ES-I3 (cell line): ENCODE measurements at regions not wholly inside any gene's neighbourhood (a gene's known extent, or its start where the extent isn't known, plus 50 kb on each side); places are given as distances from the start of the nearest gene placed in this dataset.

ENCODE experiments used
- H3K36me3 ChIP-seq: 2 replicates; pipeline ENCODE4 v1.6.1; 2013; ENCODE audit warnings: mild to moderate bottlenecking, low read length, control low read depth, moderate library complexity; ENCODE audit not compliant: insufficient read depth
- H3K4me1 ChIP-seq: 2 replicates; pipeline ENCODE4 v1.6.1; 2013; ENCODE audit warnings: mild to moderate bottlenecking, control low read depth, low read length; ENCODE audit not compliant: insufficient read depth
- H3K9ac ChIP-seq: 2 replicates; pipeline ENCODE4 v1.6.1; 2013; ENCODE audit warnings: low read depth, mild to moderate bottlenecking, low read length, moderate library complexity
- H3K9me3 ChIP-seq: 2 replicates; pipeline ENCODE4 v1.6.1; 2013; ENCODE audit warnings: mild to moderate bottlenecking, low read length, moderate library complexity; ENCODE audit not compliant: control insufficient read depth, insufficient read depth

- no peak overlapping the region for H3K9ac ChIP-seq
Observed at GRCh38 chr20:40234593-40234992, 454.4 kb downstream of the MAFB start.

GRCh38 chr20:40233406-40233805 is 455.6 kb downstream of the MAFB start:
- no peaks in the 10 kb centered on the region for H3K9me3 ChIP-seq
- no peaks in the 10 kb centered on the region; the same call in 1 of the 2 replicates for H3K36me3 ChIP-seq
- H3K9ac ChIP-seq = no peak overlapping the region
- H3K4me1 ChIP-seq = no peaks in the 10 kb centered on the region; the same call in 1 of the 2 replicates

More at GRCh38 chr20:40234593-40234992, 454.4 kb downstream of the MAFB start:
- Histone ChIP-seq H3K4me1 (no peaks in the 10 kb centered on the region), H3K9me3 (no peaks in the 10 kb centered on the region), H3K36me3 (no peaks in the 10 kb centered on the region; the same call in 1 of the 2 replicates)

DNA sequence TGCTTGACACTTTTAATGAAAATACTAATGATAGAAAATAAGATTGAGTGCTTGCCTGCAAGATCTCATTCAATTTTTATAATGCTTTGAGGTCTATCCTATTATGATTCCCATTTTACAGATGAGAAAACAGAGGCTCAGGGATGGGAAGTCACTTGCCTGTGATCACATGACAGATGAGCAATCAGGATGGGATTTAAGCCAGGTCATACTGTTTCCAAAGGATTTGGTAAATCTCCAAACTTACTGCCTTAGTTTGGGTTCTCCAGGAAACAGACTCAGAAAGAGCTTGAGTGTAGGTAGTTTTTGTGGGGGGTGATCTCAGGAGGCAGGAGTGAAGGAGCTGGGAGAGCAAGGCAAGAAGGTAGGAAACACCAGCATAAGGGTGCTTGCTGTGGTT is 456.3 kb downstream of the MAFB start:
- no peaks in the 10 kb centered on the region; the same call in 1 of the 2 replicates for H3K4me1 ChIP-seq
- H3K9me3 ChIP-seq = no peaks in the 10 kb centered on the region
- no peaks in the 10 kb centered on the region; the same call in 1 of the 2 replicates for H3K36me3 ChIP-seq
- no peak overlapping the region for H3K9ac ChIP-seq

- Histone ChIP-seq H3K9me3 (no peaks in the 10 kb centered on the region), H3K4me1 (no peaks in the 10 kb centered on the region; the same call in 1 of the 2 replicates), H3K36me3 (no peaks in the 10 kb centered on the region; the same call in 1 of the 2 replicates), H3K9ac (no peak overlapping the region)
Observed at GRCh38 chr20:40232273-40232672, 456.8 kb downstream of the MAFB start.

- Histone ChIP-seq H3K9ac (no peak overlapping the region), H3K36me3 (no peaks in the 10 kb centered on the region; the same call in 1 of the 2 replicates), H3K4me1 (no peaks in the 10 kb centered on the region; the same call in 1 of the 2 replicates), H3K9me3 (no peaks in the 10 kb centered on the region)
Observed at GRCh38 chr20:40230486-40230885, 458.6 kb downstream of the MAFB start.

- Histone ChIP-seq H3K9me3 (no peaks in the 10 kb centered on the region), H3K36me3 (no peaks in the 10 kb centered on the region; the same call in 1 of the 2 replicates), H3K9ac (no peak overlapping the region), H3K4me1 (no peaks in the 10 kb centered on the region; the same call in 1 of the 2 replicates)
Observed at GRCh38 chr20:40225596-40225995, 463.4 kb downstream of the MAFB start.

GRCh38 chr20:40223810-40224209 is 465.2 kb downstream of the MAFB start:
- H3K4me1 ChIP-seq = no peaks in the 10 kb centered on the region; the same call in 1 of the 2 replicates
- H3K36me3 ChIP-seq = no peaks in the 10 kb centered on the region; the same call in 1 of the 2 replicates
- no peak overlapping the region for H3K9ac ChIP-seq
- H3K9me3 ChIP-seq = no peaks in the 10 kb centered on the region

DNA sequence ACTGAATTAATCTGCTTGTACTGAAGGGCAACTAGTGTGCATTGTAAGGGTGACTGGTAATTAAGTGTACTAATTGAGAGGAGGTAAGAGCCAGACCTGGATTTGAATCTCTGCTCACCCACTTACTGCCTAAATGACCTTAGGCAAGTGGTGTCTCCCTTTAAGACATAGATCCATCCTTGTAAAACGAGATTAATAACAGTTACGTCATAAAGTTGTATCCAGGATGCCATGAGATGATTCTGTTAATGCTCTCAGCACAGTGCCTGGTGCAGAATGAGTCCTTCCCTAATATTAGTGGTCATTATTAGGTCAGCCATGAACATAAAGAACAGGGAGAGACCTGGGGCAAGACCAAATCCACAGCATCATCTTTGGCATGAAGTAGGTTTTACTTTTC is 470.1 kb downstream of the MAFB start:
- no peaks in the 10 kb centered on the region for H3K9me3 ChIP-seq
- no peaks in the 10 kb centered on the region for H3K36me3 ChIP-seq
- H3K9ac ChIP-seq = no peak overlapping the region
- peaks cover 8% of the 10 kb centered on the region; the same call in 1 of the 2 replicates for H3K4me1 ChIP-seq

DNA sequence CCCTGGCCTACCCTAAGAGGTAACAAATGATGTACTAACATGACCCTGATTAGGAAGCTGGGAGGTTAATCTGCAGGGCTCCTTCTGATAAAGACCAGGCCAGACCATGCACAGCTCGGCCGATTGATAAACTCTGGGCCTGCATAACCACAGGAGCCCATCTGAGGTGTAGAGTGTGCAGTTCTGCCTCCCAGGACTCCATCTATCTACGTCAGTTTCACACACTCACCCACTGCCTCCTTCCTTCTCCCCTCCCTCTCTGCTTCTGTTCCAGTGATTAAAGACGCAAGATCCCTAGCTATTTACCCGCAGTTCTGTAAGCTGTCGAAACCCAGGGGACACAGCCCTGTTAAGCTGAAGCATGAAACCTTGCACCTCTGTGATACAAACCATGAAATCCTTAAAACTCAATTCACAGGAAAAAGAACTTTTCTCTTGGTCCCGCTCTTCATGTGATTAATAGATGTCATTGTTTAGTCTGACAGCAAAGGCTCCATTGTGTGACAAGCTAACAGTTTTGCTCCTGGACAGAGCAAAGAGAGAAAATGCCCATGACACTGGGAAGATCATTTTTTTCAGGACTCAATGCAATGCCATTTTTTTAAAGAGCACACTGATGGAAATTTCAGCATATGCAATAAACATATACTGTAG is 470.6 kb downstream of the MAFB start:
- H3K4me1 ChIP-seq = peaks cover 8% of the 10 kb centered on the region; the same call in 1 of the 2 replicates
- H3K9me3 ChIP-seq = no peaks in the 10 kb centered on the region
- no peak overlapping the region for H3K9ac ChIP-seq
- H3K36me3 ChIP-seq = no peaks in the 10 kb centered on the region

DNA sequence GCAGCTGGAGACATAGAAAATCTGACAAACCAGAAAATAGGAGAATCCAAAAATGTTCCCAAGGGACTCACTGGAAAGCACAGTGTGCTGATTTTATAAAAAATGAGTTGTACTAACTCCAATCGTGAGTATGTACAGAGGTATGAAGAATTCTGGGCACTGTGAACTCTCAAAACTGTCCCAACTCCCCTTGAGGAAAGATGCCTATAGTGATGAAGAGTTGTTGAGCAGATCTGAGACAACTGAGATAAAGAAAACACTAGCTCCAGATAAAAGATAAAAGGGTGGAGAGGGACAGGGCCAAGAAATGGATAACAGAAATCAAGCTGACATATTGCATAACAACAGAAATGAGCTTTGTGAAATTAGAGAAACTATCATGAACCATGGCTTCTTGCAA is 481.4 kb downstream of the MAFB start:
- H3K4me1 ChIP-seq = peaks cover 10% of the 10 kb centered on the region; the same call in 1 of the 2 replicates
- peaks cover 3% of the 10 kb centered on the region; the same call in 1 of the 2 replicates for H3K9me3 ChIP-seq
- H3K36me3 ChIP-seq = no peaks in the 10 kb centered on the region
- H3K9ac ChIP-seq = no peak overlapping the region

DNA sequence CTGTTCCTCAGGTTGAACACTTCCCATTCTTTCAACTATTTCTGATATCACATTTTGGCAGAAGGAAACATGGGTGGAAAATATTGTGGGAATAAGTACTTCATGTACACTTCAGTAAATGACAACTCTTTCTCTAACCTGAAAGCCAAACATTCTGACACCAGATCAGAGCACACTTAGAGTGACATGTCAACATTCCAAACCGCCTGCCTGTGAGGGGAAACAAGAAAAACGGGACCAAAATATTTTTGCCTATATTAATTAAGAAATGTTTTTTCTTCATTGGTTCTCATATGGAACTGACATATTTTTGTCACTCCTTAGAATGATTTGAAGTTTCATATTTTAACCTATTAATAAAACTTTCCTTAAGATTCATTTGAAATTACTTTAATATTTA is 483.1 kb downstream of the MAFB start:
- Histone ChIP-seq H3K9ac (no peak overlapping the region), H3K9me3 (peaks cover 3% of the 10 kb centered on the region; the same call in 1 of the 2 replicates), H3K36me3 (no peaks in the 10 kb centered on the region), H3K4me1 (peaks cover 10% of the 10 kb centered on the region; the same call in 1 of the 2 replicates)

DNA sequence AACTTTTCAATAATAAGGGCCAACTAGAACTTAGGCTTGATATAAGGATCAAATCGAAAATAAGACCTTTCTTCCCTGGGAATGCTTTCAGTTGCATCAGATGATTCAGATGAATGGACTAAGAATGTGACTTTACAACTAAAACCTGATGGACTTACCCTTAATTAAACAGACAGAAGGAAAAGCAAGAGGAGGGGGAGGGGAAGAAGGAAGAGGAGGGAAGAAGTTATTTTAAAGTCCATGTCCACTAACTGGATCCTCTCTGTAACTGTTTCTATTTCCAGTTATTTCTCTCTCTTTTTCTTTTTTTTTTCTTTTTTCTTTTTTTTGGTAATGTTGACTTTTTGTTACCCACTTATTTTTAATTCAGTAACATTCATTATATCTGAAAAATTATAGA is 486.0 kb downstream of the MAFB start:
- Histone ChIP-seq H3K9ac (no peak overlapping the region), H3K36me3 (no peaks in the 10 kb centered on the region), H3K9me3 (no peaks in the 10 kb centered on the region), H3K4me1 (peaks cover 10% of the 10 kb centered on the region; the same call in 1 of the 2 replicates)

- Histone ChIP-seq H3K9ac (no peak overlapping the region), H3K36me3 (peaks cover 3% of the 10 kb centered on the region; the same call in 1 of the 2 replicates), H3K9me3 (no peaks in the 10 kb centered on the region), H3K4me1 (no peaks in the 10 kb centered on the region)
Observed at GRCh38 chr20:40197691-40198090, 491.3 kb downstream of the MAFB start.

DNA sequence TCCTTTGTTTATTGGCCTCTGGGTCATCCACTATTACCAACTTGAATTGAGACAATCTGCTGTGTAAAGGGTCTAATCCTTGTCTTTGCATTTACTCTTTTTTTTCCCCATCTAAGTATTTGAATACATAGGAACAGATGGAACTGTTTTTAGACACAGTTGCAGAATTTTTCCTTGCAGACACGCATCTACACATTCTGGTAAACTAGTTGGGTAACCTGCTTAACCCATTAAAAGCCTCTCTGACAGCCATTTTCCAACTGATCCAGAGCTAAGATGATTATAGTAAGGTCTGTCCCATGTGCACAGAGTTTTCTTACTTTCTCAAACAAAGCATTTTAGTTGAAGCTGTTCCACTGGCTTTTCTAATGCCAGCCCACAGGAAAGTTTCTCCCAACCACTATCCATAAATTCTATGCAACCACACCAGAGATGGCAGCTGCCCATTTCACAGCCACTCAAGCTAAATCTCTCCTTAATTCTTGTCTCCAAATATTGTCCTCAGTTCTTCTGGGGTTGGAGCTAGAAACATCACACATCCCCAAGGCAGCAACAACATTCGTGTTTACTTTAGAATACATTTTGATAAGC is 492.1 kb downstream of the MAFB start:
- Histone ChIP-seq H3K4me1 (no peaks in the 10 kb centered on the region), H3K9me3 (no peaks in the 10 kb centered on the region), H3K9ac (no peak overlapping the region), H3K36me3 (peaks cover 3% of the 10 kb centered on the region; the same call in 1 of the 2 replicates)

DNA sequence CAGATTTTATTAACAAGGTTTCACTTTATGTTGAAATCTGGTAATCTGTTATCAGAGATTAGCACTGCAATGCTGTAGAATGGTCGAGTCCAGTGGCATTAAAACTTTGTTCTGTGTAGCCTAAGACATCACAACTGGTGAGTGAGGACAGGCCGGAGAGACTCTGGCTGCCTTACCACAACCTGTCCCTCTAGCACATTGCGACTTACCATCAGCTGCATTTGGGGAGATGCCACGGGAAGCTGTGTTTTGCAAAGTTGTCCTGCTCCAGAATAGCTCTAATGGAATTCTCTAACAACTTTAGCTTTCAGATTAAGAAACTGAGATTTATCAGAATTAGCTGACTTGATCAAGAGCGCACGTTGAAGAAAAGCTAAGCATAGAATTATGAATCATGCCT is 493.3 kb downstream of the MAFB start:
- Histone ChIP-seq H3K9ac (no peak overlapping the region), H3K4me1 (no peaks in the 10 kb centered on the region), H3K9me3 (no peaks in the 10 kb centered on the region), H3K36me3 (peaks cover 3% of the 10 kb centered on the region; the same call in 1 of the 2 replicates)
